Pancreas (tissue), 10 donors: ENCODE measurements at regions not wholly inside any gene's neighbourhood (a gene's known extent, or its start where the extent isn't known, plus 50 kb on each side); places are given as distances from the start of the nearest gene placed in this dataset.

Source experiments
- ATAC-seq, 4 donors: fragments of 200-7000 bp; cut with Tn5 transposase; one replicate each; pipeline versions ENCODE4 v1.8.0 to v1.9.1; 2020; ENCODE audit warnings: mild to moderate bottlenecking in 4 of 4, moderate library complexity in 4 of 4
- DNase-seq, 6 donors: peaks; one replicate each; pipeline ENCODE4 v3.0.0-alpha.2; 2020
- FAIRE-seq: peaks from 2 replicates; lab custom pipeline; 2012; peaks lifted over from hg19 to GRCh38; lab: Jason Lieb, UNC
- H3K27ac ChIP-seq, 4 donors: fragments of 200-600 bp; sonication (generic); 1 replicate in 3 of 4; 2 replicates in 1 of 4; pipeline versions ENCODE4 v1.5.0 to v1.8.0; 2020
- H3K27me3 ChIP-seq, 4 donors: fragments of 200-600 bp; one replicate each; pipeline ENCODE4 v1.8.0; 2021
- H3K36me3 ChIP-seq, 3 donors: fragments of 200-600 bp; sonication (generic) in 1 of 3; one replicate each; pipeline versions ENCODE4 v1.5.0 to v1.8.0; 2020 to 2021
- H3K4me1 ChIP-seq, 3 donors: fragments of 200-600 bp; one replicate each; pipeline ENCODE4 v1.8.0; 2021
- H3K4me3 ChIP-seq, 4 donors: fragments of 200-600 bp; sonication (generic) in 2 of 4; one replicate each; pipeline versions ENCODE4 v1.5.0 to v1.8.0; 2020 to 2021
- H3K9me3 ChIP-seq, 4 donors: fragments of 200-600 bp; one replicate each; pipeline ENCODE4 v1.8.0; 2021
- WGBS, 2 donors: extraction: QIAGEN DNeasy Blood & Tissue Kit; methylation state at CpG; one replicate each; pipeline ENCODE4 v1.1.7; 2013; 5-methylcytosine and 5-hydroxymethylcytosine counted together
- intact Hi-C, 3 donors: fragments of 100-400 bp; cut with DNase I; formaldehyde crosslinking; loops; one replicate each; pipeline versions ENCODE4 v1.11.1 to v1.14.2; 2022
- TF ChIP-seq, protein P1 (sequence below), 4 donors: fragments of 200-600 bp; sonication (generic) in 3 of 4; IDR thresholded peaks; one replicate each; pipeline versions ENCODE4 v1.5.0 to v1.8.0; 2021; ENCODE audit warnings: antibody characterized with exemption in 4 of 4
- donor health status: healthy with polysubstance abuse.
- donor health status: DM: no; HTN: no; CAD: no; lungs with moderate emphysema.
- donor health status: DM: no; HTN: no; CAD: no.
- donor health status: control.
- donor health status: control.
- donor health status: Bipolar disorder and iron deficiency.
- donor health status: DM: yes; HTN: yes; CAD: no.
- donor health status: DM: no; HTN: no; CAD: no.
- donor health status: DM: no; HTN: no; CAD: no.
- donor health status: DM: yes; HTN: yes; CAD: no.

DNA sequence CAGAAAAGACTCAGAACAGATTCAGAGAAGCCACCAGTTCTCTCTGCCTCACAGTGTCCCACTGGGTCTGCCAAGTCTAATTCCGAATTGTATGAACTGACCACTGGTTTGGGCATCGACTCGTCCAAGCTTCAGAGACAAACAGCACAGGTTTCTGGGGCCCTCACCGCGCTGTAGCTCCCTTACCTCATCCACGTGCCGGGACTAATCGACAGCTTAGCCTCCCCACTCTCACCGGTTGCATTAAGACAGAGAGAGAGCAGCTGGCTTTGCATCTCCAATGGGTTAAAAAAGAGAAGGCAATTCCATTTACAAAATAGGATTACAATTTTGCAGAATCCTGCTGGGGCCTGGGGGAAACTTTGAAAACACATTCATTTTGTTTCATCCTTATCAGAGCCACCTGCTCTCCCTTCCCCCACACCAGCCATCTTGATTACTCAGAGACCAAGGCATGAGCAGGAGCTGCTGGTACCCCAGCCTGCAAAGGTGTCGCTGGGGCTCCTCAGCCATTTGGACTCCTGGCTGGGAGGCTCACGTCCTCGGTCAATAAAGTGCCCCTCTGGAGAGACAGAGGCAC lies 95.3 kb upstream of the RPL38 start:
- Histone ChIP-seq H3K4me3 (no peak overlapping the region), H3K4me1 (no peaks in the 10 kb centered on the region), H3K27ac (no peak overlapping the region), H3K9me3 (no peaks in the 10 kb centered on the region), H3K27me3 (no peaks in the 10 kb centered on the region), H3K36me3 (no peaks in the 10 kb centered on the region)
- 51 to 53% methylated on average over 12 of the region's 12 CpGs for WGBS, 2 donors
- DNase-seq (no peak), FAIRE-seq (no peak), ATAC-seq (no peak)
- TF ChIP-seq, protein P1, sequence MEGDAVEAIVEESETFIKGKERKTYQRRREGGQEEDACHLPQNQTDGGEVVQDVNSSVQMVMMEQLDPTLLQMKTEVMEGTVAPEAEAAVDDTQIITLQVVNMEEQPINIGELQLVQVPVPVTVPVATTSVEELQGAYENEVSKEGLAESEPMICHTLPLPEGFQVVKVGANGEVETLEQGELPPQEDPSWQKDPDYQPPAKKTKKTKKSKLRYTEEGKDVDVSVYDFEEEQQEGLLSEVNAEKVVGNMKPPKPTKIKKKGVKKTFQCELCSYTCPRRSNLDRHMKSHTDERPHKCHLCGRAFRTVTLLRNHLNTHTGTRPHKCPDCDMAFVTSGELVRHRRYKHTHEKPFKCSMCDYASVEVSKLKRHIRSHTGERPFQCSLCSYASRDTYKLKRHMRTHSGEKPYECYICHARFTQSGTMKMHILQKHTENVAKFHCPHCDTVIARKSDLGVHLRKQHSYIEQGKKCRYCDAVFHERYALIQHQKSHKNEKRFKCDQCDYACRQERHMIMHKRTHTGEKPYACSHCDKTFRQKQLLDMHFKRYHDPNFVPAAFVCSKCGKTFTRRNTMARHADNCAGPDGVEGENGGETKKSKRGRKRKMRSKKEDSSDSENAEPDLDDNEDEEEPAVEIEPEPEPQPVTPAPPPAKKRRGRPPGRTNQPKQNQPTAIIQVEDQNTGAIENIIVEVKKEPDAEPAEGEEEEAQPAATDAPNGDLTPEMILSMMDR (IDR thresholded peaks at IDR 0.05), result no peak
- intact Hi-C loops, result no loop called here

DNA sequence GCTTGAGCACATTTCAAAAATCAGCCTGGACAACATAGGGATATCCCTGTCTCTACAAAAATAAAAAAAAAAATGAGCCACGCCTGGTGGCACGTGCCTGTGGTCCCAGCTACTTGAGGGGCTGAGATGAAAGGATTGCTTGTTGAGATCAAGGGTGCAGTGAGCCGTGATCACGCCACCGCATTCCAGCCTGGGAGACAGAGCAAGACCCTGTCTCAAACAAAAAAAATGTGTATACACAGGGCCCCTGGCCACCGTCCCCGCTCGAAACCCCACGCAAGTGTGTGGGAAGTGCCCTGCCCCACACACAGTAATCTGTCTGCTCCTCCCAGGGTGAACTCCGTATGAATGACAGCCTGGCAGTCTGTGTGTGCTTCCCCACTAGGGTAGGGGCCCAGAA lies 93.0 kb upstream of the RPL38 start:
- DNase-seq (no peak), FAIRE-seq (no peak), ATAC-seq (no peak)
- WGBS, 2 donors, result 17 to 19% methylated on average over 10 of the region's 10 CpGs
- no peaks in the 10 kb centered on the region for H3K27me3 ChIP-seq
- H3K36me3 ChIP-seq, result no peaks in the 10 kb centered on the region
- no peak overlapping the region for H3K4me3 ChIP-seq
- TF ChIP-seq, protein P1 (IDR thresholded peaks at IDR 0.05), result no peak
- H3K4me1 ChIP-seq, result no peaks in the 10 kb centered on the region
- no peaks in the 10 kb centered on the region for H3K9me3 ChIP-seq
- intact Hi-C loops, result no loop called here
- no peak overlapping the region for H3K27ac ChIP-seq

DNA sequence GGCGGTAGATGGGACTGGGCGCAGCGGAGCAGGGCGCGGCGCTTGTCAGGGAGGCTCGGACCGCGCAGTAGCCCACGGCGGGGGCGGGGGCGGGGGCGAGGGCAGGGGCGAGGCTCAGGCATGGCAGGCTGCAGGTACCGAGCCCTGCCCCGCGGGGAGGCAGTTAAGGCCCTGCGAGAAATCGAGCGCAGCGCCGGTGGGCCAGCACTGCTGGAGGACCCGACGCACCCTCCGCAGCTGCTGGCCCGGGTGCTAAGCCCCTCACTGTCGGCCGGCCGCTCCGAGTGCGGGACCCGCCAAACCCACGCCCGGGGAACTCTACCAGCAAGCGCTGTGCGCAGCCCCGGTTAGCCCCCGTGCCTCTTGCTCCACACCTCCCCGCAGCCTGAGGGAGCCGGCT lies 90.2 kb upstream of the RPL38 start:
- H3K36me3 ChIP-seq, result no peaks in the 10 kb centered on the region
- no peak for DNase-seq
- H3K9me3 ChIP-seq, result no peaks in the 10 kb centered on the region
- WGBS, 2 donors, result 91 to 96% methylated on average over 32 to 41 of the region's 41 CpGs
- FAIRE-seq, result no peak
- H3K27ac ChIP-seq, result no peak overlapping the region
- intact Hi-C loops, result no loop called here
- H3K4me3 ChIP-seq, result no peak overlapping the region
- no peaks in the 10 kb centered on the region for H3K4me1 ChIP-seq
- ATAC-seq, result no peak
- TF ChIP-seq, protein P1 (IDR thresholded peaks at IDR 0.05), result no peak
- no peaks in the 10 kb centered on the region for H3K27me3 ChIP-seq

DNA sequence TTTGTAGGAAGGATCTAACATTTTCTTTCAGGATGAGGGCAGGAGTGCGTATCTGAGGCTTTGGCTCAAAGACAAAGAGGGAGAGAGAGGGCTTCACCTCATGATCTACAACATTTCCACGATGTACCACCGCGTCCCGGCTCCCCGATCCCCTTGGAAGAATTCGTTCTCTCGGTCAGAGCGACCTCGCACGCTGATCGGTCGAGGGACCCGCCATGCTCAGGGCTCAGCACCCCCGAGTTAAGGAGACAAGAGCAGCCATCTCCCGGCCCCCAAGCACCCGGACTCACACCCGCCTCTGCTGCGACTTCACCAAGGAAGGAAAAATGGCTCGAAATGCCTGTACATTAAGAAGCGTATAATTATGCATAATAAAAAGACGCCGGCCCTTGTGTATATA lies 89.5 kb upstream of the RPL38 start:
- FAIRE-seq (no peak), ATAC-seq (no peak), DNase-seq (no peak)
- Histone ChIP-seq H3K4me1 (no peaks in the 10 kb centered on the region), H3K27me3 (no peaks in the 10 kb centered on the region), H3K9me3 (no peaks in the 10 kb centered on the region), H3K27ac (no peak overlapping the region), H3K36me3 (no peaks in the 10 kb centered on the region), H3K4me3 (no peak overlapping the region)
- WGBS, 2 donors, result 79 to 82% methylated on average over 23 of the region's 23 CpGs
- intact Hi-C loops, result no loop called here
- TF ChIP-seq, protein P1 (IDR thresholded peaks at IDR 0.05), result no peak

DNA sequence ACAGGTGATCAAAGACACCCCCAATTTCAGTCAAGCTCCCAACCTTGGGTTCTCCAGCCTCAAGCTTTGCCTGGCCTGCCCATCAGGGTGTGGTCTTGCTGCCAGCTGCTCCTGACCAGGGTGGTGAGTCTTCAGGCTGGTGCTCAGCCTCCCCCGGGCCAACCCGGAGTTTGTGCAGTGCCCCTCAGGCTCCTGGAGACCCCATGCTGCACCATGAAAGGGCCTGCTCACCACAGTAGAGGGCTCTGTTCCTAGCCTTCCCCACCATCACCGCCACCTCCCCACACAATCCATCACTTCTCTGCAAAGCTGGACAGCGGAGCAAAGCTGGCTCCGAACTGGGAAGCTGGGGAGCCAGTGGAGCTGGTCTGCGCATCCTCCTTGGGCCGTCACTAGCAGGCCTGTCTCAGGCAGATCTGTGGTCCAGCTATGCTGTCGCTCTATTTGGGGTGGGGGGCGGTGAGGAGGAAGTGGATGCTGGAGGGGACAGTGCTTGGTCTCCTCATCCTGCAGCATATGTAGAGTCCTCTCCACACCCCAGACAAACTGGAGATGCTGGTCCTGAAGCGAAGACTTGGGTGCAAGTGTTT lies 88.5 kb upstream of the RPL38 start:
- TF ChIP-seq, protein P1 (IDR thresholded peaks at IDR 0.05), result no peak
- intact Hi-C loops, result no loop called here
- ATAC-seq, result no peak
- H3K36me3 ChIP-seq, result no peaks in the 10 kb centered on the region
- no peak overlapping the region for H3K27ac ChIP-seq
- no peaks in the 10 kb centered on the region for H3K4me1 ChIP-seq
- 69 to 70% methylated on average over 10 of the region's 10 CpGs for WGBS, 2 donors
- no peak overlapping the region for H3K4me3 ChIP-seq
- no peak for FAIRE-seq
- no peak for DNase-seq
- no peaks in the 10 kb centered on the region for H3K27me3 ChIP-seq
- H3K9me3 ChIP-seq, result no peaks in the 10 kb centered on the region
